ENCODE measurements at regions not wholly inside any gene's neighbourhood (a gene's known extent, or its start where the extent isn't known, plus 50 kb on each side); places are given as distances from the start of the nearest gene placed in this dataset.

- TF ChIP-seq CTCF (IDR thresholded peaks at IDR 0.05) (no peak), ZFX (IDR thresholded peaks at IDR 0.05; ENCODE audit: borderline replicate concordance) (no peak)
These were observed 250.0 kb upstream of the NFIA start for GRCh38 chr1:60832367-60832766.
